ENCODE measurements at regions not wholly inside any gene's neighbourhood (a gene's known extent, or its start where the extent isn't known, plus 50 kb on each side); places are given as distances from the start of the nearest gene placed in this dataset.

DNA sequence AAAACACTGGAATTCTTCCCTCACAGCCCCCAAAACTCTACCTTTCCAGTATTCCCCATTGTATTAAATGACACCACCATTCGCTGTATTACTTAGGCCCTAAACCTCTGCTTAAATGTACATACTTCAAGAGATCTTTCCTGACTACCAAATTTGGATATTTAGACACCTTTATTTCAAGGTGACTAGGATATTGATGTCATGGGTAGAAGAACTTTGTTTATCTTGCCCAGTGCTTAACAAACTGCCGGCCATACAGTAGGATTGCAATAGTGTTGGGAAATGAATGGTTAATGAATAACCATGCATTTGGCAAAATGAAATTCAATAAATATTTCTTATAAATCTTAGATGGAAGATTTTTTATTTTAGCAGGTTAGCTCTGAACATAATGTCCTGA is 86.2 kb upstream of the CA10 start:
- FAIRE-seq (no peak), ATAC-seq (no peak), DNase-seq (ENCODE audit: low spot score) (no peak)
- H3K4me1 ChIP-seq (ENCODE audit: insufficient read depth, low read length) = no peaks in the 10 kb centered on the region
- H3K27ac ChIP-seq (ENCODE audit: extremely low read length, insufficient read depth, low read length) = no peak overlapping the region
- H2AFZ ChIP-seq (ENCODE audit: low read length) = no peak overlapping the region
- intact Hi-C loops (cut with micrococcal nuclease; ENCODE audit: unreplicated experiment) = no loop called here
- no peaks in the 10 kb centered on the region for H3K27me3 ChIP-seq (ENCODE audit: control insufficient read depth in 1 of 2, insufficient read depth in 2 of 2, low read length in 2 of 2)
- H4K20me1 ChIP-seq (ENCODE audit: insufficient read depth, low read length) = no peaks in the 10 kb centered on the region
- H3K9ac ChIP-seq (ENCODE audit: insufficient read depth, low read depth, low read length) = no peak overlapping the region
- H3K79me2 ChIP-seq (ENCODE audit: insufficient read depth, low read length) = no peaks in the 10 kb centered on the region
- peaks cover 18% of the 10 kb centered on the region; the same call in 1 of the 2 replicates for H3K9me3 ChIP-seq (ENCODE audit: low read length)
- H3K4me2 ChIP-seq (ENCODE audit: low read depth, low read length) = no peak overlapping the region
- CTCF ChIA-PET (ENCODE audit: low intra/inter-chr PET ratio, low total read pairs) = no interaction called here
- H3K36me3 ChIP-seq (replicated peaks in 1 of 2; ENCODE audit: control insufficient read depth in 1 of 2, insufficient read depth in 2 of 2, low read length in 2 of 2) = no peaks in the 10 kb centered on the region
- H3K4me3 ChIP-seq (replicated peaks in 1 of 3; ENCODE audit: insufficient read depth in 1 of 3, low read depth in 2 of 3, low read length in 3 of 3) = no peak overlapping the region
- BruUV-seq (replicated peaks) = no TSS peak
- 7% methylated on average over 2 of the region's 2 CpGs for WGBS (ENCODE audit: low lambda C conversion rate)
- in situ Hi-C loops (cut with HindIII; ENCODE audit: extremely low pct_ligation_motif_present, low pct_unique_long_range_greater_than_20kb) = no loop called here
- POLR2A ChIA-PET = no interaction called here
- TF ChIP-seq ZFP37 (CRISPR knock-in tag; IDR thresholded peaks at IDR 0.05; ENCODE audit: borderline replicate concordance) = no peak
- TF ChIP-seq, protein P1, sequence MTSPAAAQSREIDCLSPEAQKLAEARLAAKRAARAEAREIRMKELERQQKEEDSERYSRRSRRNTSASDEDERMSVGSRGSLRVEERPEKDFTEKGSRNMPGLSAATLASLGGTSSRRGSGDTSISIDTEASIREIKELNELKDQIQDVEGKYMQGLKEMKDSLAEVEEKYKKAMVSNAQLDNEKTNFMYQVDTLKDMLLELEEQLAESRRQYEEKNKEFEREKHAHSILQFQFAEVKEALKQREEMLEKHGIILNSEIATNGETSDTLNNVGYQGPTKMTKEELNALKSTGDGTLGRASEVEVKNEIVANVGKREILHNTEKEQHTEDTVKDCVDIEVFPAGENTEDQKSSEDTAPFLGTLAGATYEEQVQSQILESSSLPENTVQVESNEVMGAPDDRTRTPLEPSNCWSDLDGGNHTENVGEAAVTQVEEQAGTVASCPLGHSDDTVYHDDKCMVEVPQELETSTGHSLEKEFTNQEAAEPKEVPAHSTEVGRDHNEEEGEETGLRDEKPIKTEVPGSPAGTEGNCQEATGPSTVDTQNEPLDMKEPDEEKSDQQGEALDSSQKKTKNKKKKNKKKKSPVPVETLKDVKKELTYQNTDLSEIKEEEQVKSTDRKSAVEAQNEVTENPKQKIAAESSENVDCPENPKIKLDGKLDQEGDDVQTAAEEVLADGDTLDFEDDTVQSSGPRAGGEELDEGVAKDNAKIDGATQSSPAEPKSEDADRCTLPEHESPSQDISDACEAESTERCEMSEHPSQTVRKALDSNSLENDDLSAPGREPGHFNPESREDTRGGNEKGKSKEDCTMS (CRISPR knock-in tag; conservative IDR thresholded peaks at IDR 0.05) = no peak
- TF ChIP-seq ZNF75D (CRISPR knock-in tag; IDR thresholded peaks at IDR 0.05; ENCODE audit: borderline replicate concordance) = no peak
- TF ChIP-seq, protein P2, sequence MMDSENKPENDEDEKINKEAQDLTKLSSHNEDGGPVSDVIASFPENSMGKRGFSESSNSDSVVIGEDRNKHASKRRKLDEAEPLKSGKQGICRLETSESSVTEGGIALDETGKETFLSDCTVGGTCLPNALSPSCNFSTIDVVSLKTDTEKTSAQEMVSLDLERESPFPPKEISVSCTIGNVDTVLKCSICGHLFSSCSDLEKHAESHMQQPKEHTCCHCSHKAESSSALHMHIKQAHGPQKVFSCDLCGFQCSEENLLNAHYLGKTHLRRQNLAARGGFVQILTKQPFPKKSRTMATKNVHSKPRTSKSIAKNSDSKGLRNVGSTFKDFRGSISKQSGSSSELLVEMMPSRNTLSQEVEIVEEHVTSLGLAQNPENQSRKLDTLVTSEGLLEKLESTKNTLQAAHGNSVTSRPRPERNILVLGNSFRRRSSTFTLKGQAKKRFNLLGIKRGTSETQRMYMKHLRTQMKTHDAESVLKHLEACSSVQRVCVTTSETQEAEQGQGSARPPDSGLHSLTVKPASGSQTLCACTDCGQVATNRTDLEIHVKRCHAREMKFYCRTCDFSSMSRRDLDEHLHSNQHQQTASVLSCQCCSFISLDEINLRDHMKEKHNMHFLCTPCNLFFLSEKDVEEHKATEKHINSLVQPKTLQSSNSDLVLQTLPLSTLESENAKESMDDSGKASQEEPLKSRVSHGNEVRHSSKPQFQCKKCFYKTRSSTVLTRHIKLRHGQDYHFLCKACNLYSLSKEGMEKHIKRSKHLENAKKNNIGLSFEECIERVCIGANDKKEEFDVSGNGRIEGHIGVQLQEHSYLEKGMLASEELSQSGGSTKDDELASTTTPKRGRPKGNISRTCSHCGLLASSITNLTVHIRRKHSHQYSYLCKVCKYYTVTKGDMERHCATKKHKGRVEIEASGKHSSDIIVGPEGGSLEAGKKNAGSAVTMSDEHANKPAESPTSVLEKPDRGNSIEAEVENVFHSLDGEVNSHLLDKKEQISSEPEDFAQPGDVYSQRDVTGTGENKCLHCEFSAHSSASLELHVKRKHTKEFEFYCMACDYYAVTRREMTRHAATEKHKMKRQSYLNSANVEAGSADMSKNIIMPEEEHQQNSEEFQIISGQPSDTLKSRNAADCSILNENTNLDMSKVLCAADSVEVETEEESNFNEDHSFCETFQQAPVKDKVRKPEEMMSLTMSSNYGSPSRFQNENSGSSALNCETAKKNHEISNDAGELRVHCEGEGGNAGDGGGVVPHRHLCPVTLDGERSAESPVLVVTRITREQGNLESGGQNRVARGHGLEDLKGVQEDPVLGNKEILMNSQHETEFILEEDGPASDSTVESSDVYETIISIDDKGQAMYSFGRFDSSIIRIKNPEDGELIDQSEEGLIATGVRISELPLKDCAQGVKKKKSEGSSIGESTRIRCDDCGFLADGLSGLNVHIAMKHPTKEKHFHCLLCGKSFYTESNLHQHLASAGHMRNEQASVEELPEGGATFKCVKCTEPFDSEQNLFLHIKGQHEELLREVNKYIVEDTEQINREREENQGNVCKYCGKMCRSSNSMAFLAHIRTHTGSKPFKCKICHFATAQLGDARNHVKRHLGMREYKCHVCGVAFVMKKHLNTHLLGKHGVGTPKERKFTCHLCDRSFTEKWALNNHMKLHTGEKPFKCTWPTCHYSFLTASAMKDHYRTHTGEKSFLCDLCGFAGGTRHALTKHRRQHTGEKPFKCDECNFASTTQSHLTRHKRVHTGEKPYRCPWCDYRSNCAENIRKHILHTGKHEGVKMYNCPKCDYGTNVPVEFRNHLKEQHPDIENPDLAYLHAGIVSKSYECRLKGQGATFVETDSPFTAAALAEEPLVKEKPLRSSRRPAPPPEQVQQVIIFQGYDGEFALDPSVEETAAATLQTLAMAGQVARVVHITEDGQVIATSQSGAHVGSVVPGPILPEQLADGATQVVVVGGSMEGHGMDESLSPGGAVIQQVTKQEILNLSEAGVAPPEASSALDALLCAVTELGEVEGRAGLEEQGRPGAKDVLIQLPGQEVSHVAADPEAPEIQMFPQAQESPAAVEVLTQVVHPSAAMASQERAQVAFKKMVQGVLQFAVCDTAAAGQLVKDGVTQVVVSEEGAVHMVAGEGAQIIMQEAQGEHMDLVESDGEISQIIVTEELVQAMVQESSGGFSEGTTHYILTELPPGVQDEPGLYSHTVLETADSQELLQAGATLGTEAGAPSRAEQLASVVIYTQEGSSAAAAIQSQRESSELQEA (CRISPR knock-in tag; IDR thresholded peaks at IDR 0.05; ENCODE audit: not compliant biosample characterization) = no peak
- no peak for TF ChIP-seq TAF15 (IDR thresholded peaks at IDR 0.05; ENCODE audit: low read depth, low read length, poor library complexity, severe bottlenecking)
- no peak for TF ChIP-seq SMYD3 (CRISPR knock-in tag; IDR thresholded peaks at IDR 0.05)
- TF ChIP-seq, protein P3, sequence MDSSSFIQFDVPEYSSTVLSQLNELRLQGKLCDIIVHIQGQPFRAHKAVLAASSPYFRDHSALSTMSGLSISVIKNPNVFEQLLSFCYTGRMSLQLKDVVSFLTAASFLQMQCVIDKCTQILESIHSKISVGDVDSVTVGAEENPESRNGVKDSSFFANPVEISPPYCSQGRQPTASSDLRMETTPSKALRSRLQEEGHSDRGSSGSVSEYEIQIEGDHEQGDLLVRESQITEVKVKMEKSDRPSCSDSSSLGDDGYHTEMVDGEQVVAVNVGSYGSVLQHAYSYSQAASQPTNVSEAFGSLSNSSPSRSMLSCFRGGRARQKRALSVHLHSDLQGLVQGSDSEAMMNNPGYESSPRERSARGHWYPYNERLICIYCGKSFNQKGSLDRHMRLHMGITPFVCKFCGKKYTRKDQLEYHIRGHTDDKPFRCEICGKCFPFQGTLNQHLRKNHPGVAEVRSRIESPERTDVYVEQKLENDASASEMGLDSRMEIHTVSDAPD (CRISPR knock-in tag; IDR thresholded peaks at IDR 0.05) = no peak
- no peak for TF ChIP-seq ADNP (CRISPR knock-in tag; IDR thresholded peaks at IDR 0.05)
- no peak for TF ChIP-seq ZNF260 (CRISPR knock-in tag; IDR thresholded peaks at IDR 0.05; ENCODE audit: borderline replicate concordance, low read depth)
- TF ChIP-seq RCOR2 (CRISPR knock-in tag; IDR thresholded peaks at IDR 0.05) = no peak
- TF ChIP-seq, protein P4, sequence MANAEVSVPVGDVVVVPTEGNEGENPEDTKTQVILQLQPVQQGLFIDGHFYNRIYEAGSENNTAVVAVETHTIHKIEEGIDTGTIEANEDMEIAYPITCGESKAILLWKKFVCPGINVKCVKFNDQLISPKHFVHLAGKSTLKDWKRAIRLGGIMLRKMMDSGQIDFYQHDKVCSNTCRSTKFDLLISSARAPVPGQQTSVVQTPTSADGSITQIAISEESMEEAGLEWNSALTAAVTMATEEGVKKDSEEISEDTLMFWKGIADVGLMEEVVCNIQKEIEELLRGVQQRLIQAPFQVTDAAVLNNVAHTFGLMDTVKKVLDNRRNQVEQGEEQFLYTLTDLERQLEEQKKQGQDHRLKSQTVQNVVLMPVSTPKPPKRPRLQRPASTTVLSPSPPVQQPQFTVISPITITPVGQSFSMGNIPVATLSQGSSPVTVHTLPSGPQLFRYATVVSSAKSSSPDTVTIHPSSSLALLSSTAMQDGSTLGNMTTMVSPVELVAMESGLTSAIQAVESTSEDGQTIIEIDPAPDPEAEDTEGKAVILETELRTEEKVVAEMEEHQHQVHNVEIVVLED (CRISPR knock-in tag; IDR thresholded peaks at IDR 0.05; ENCODE audit: borderline replicate concordance) = no peak

All from HepG2 (cell line).